HG03469 (cell line): ENCODE measurements at regions not wholly inside any gene's neighbourhood (a gene's known extent, or its start where the extent isn't known, plus 50 kb on each side); places are given as distances from the start of the nearest gene placed in this dataset.

Source experiments
- ATAC-seq: cut with Tn5 transposase; IDR thresholded peaks from one replicate; pipeline ENCODE4 v1.9.1; 2021; ENCODE audit warnings: mild to moderate bottlenecking, moderate library complexity, moderate number of reproducible peaks; ENCODE audit not compliant: unreplicated experiment

DNA sequence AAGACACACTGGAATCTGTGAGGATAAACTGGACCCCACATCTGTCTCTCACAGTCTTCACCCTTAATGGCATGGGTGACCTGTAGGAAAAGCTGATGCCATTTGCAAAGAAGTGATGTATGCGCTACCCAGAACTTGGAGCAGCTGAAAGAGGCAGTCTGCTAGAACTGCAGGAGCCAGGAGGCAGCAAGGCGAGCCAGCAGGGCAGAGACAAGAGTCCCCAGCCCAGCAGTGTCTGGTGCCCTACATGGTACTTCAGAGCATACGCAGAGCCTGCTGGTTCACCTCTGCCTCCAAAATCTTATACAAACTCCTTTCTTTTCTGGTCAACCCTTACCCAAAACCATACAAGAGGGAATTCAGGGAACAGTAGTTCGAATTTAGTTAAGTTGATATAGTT, 683.1 kb upstream of the RAB6C start:
- ATAC-seq = no peak

DNA sequence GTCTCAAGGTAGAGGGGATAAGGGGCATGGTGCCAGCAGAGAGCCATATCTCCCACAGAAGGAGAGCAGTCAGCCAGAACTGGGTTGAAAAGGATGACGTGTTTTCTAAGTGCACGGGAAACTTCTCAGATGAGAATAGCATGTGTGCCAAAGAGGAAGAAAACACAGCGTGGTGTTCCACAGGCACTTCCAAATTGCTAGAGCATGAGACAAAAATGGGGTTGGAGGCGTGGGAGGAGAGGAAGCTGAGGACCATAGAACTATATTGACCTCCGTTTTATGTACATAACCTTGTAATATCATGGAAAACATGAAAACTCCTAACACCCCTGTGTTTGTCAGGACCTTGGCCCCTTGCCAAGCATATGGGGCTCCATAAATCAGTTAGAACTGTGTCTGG, 682.7 kb upstream of the RAB6C start:
- no peak for ATAC-seq

DNA sequence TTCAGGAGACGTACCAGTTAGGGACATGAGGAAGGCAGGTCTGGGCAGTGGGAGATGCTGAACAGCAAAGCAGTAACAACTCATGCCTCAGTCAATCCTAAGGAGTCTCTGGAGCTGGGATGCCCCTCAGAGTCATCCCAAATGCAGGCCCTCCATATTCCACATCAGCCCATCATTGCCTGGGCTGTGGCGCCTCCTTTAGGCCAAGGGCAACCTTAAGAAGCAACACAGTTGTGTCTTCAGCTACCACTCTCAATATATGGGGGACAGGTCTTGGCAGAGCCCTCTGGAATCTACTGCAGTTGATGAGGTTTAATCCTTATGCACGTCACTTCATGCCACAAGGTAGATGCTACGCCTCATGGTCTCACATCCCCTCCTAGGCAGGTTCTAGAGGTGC, 682.0 kb upstream of the RAB6C start:
- no peak for ATAC-seq

DNA sequence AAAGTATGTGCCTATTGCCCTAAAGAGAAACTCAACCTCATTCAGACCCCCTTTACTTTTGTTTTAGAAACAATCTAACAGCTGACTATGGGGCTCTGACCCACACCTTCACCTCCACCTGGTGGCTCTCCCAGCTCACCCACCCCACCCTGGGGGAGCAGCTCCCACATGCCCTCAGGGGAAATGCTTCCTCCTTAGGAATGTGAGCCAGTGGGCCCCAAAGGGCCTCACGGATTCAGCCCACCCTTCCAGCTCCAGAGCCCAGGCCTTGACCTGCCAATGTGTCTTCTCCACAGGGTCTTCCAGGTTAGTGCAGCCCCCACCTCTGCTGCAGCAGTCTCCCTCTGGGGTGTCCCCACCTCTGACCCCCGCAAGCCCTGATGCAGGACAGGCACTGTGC, 680.1 kb upstream of the RAB6C start:
- ATAC-seq = no peak

DNA sequence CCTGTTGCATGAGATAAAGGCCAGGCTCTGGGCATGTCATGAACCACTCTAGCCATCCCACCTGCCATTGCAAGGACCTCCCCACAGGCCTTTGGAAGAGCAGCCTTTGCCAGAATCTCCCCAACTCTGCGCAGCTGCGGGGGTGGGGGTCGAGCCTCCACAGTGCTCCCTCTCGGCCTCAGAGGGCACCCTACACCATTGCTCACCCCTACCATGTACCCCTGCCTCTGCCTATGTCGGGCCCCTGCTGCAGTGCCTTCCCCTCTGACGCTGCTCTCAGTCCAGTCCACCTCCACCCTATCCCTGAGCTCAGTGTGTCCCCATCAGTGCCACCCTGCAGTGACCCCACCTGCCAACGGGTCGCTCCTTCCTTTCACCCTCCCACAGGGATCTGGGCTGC, 679.7 kb upstream of the RAB6C start:
- ATAC-seq = no peak

DNA sequence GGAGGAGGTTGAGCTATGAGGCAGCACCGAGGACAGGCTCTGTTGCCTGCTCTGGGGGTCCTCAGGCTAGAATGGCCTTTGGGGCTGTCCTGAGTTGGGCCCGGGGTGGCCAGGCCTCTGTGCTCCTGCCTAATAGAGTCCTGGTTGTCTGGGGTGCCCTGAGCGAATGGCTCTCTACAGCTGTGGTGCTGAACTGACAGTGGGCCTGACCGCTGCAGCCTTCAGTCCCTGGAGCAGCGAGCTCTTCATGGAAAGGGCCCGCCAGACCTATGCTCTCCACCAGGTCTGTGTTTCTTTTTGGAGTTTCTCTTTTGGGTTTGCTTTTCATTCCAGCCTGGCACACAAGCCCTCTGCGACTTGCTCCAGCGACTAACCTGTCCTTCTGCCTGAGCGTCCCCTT, 679.0 kb upstream of the RAB6C start:
- no peak for ATAC-seq

DNA sequence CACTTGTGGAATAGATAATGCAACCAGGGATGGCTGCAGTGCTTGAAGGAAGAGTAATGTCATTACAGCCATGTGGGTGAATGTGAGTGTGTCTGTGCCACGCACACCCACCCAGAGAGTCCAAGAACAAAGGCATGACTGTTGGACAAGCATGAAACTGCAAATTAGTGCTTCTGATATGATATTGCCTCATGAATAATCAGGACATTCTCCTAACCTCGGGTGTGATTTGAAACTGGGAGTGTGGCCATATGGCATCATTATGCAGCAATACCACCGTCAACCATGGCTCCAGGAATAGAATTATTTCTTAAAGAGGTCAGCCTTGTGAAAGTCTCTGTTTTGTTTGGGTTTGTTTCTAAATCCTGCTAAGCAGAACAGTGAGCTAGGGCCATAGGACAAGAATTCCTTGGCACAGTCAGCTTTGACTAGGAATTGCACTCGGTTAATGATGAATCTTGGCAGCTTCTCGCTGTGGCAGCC, 678.0 kb upstream of the RAB6C start:
- ATAC-seq = no peak

DNA sequence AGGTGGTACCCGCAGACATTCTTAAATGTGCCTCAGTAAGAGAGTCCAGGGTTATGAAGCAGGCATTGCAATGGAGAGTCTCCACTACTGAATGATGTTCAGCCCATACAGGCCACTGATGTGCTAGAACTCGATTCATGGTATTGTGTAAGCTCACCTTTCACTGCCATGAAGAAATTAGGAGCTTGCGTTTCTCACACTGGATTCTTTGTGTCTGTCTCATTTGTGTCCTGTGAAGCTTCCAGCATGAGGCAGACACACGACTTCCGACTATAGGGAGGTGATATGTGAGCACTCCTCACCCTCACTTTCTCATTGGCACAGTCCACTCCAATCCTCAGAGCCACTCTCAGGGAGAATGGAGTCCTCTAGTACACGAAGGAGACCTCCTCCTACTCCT, 677.4 kb upstream of the RAB6C start:
- ATAC-seq = no peak

DNA sequence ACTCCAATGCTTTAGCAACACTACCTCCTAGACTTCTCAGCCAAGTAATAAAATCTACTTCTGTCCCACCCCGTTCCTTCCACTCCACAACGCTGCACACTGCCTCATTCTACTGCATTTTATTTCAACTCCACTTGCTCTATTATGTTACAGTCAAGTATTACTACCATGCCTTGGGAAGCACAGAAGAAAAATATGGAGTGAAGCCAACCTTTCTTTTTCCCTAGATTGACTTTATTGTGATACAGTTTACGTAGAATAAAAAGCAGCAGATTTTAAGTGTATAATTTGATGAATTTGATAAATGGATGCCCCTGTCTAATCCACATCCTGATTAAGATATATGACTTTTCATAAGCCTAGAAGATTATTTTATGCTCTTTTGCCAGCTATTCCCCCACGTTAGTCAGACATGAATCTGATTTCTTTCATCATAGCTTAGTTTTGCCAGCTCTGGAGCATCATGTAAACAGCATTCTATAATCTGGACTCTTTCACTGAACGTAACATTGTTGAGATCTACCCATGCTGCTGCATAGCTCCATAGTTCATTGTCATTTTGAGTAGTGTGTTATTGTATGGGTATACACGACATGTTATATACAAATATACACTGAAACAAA, 676.8 kb upstream of the RAB6C start:
- ATAC-seq = no peak

DNA sequence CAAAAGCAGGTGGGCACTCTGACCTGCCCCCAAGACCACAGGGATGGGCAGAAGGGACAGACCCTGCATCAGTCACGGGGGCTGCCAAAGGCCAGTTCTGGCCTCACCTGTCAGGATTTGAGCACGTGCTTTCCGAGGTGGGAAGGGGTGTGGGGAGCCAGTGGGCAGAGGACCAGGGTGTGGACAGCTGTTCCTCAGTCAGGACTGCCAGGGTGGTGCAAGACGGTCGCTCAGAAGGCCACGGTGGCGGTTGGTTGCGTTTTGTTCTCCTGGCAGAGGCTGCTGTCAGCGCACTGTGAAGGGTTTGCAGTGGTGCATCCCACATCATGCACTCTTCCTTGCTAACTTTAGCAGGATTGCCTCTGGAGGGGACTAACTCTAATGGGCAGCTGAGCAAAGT, 665.3 kb upstream of the RAB6C start:
- no peak for ATAC-seq

DNA sequence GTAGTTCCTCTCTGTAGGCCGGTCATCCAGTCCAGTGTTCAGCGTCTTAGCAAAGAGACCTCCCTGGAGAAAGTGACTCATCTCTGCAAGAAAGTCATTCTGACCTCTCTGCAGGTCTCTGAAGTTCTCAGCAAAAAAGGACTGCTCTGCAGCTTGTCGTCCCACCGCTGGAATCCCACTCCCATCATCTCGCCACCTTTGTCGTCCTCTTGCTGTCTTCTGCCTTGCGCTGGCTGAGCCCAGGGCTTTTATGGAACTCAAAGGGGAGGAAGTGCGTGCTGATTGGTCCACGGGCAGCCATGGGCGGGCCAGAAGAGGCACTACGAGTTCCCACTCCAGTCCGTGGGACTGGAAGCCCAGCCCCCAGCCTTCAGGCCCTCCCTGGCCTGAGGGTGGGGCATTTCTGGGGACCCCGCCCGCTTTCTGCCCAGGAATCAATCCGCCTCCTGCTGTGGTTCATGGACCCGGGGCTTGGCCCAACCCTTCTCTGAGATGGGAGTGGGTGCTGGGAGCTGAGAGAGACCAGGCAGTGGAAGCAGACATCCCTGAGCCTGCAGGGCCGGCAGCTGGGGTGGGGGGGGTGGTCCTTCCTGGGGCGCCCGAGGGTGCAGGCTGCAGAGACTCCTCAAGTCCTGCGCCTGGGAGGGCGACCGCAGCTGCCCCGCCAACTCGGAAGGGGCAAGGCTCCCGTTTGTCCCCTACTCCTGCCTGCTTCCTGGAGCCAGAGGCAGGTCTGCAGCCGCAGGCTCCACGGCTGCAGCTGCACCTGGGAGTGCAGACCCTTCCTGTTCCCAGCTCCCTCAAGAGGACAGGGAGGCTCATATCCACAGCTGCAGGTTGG, 660.7 kb upstream of the RAB6C start:
- ATAC-seq = no peak

DNA sequence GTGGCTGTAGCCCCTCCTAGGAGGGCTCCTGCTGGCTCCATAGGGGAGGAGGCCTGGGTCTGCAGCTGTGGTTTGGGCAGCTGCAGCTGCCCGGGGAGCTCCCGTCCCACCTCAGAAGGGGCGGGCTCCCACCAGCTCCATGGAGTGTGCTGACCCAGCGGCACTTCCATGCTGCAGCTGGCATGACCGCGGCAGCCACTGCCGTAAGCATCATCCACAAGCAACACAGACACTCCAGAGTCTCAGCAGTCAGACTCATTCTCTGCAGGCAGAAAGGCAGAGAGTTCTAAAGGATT, 660.1 kb upstream of the RAB6C start:
- no peak for ATAC-seq

DNA sequence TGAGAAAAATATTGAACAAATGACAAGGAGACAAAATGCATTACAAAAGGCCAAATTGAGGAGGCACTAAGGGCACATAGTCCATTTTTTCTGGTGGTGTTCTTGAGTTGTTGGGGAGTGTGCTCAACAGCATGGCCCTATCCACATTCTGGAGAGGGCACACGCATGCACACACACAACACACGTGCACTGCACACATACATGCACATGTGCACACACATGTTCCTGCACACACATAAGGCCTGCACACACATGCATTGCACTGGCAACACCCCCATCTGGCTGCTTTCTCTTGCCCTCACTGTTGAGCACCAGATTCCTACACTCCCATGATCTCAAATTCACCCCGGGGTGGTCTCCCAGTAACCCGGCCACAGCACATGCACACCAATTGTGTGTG, 659.2 kb upstream of the RAB6C start:
- no peak for ATAC-seq

DNA sequence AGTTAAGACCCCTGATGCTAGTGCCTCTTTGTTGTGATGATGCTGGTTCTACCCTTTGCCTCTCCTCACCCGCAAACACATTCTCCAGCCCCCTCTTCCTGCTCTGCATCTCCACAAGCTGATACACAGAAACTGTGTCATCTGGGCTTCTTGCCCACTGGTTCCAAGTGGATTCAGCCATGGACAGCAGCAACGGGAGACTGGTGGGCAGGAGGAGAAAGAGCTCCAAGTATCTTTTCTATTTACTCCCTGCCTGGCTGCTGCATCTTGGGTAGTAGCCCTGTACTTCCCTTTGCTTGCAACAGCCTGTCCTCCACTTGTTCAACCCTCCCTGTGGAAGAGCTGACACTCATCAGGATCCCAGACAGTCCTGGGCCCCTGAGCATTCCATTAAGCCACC, 655.1 kb upstream of the RAB6C start:
- ATAC-seq = no peak

DNA sequence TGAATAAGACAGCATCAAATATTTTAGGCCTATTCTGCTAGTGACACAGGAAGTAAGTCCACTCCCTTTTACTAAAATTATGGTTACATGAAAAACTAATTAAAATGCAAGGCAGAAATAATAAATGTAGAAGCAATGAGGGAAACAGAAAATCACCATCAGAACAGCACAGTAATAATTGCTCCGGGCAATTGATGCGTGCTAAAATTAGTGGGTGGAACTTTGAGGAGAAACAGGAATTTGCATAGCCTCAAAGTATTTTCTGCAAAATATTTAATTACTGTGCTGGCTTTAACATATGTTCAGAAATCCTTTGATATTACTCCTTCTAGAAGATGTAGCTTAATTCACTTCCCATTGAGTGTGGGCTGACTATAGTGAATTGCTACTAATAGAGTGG, 654.3 kb upstream of the RAB6C start:
- ATAC-seq = no peak

DNA sequence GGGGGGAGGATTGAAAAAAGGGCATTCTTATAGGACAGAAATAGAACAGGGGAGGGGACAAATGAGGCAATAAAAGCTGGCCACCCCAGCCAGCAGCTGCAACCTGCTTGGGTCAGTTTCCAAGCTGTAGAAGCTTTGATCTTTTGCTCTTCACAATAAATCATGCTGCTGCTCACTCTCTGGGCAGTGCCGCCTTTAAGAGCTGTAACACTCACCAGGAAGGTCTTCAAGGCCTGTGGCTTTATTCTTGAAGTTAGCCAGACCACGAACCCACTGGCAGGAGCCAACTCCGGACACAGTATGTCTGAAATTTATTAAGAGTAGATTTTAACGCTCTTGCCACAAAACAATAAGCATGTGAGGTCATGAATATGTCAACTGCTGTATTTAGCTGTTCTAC, 649.9 kb upstream of the RAB6C start:
- ATAC-seq = no peak

DNA sequence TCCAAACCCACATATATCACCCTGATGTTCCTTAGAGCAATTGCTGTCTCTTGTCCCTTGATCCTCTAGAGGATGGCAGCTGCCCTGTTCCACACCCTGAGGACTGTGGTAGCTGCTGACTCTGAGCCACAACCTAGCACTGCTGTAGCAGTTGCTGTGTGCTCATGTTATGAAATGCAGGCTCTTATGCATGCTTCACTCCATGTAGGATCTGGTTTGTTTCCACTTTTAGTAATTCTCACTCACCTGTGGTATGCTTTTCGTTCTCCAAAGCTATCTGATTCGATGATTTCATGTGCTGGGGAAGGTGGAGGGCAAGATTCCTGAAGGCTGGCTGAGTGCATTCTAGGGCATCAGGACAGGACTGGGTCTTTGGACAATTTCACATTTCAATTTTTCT, 649.0 kb upstream of the RAB6C start:
- ATAC-seq = no peak

DNA sequence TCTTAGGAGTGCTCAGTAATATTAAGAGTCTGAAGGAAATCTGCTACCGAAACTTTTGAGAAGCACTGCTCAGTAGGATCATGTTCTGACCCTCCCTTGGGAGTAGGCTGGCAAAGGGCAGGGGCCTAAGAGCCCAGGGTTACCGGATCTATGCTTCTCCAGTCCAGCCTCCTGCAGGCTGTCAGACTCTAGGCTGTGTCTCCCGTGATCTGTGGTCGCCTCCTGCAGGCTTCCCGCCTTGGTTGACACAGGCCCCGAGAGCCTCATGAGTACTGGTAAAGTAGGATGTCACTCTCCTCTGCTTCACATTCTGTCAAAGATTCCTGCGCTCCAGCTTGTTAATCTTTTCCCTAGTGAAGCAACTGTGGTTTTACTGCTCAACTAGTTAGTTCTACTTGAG, 647.8 kb upstream of the RAB6C start:
- no peak for ATAC-seq

DNA sequence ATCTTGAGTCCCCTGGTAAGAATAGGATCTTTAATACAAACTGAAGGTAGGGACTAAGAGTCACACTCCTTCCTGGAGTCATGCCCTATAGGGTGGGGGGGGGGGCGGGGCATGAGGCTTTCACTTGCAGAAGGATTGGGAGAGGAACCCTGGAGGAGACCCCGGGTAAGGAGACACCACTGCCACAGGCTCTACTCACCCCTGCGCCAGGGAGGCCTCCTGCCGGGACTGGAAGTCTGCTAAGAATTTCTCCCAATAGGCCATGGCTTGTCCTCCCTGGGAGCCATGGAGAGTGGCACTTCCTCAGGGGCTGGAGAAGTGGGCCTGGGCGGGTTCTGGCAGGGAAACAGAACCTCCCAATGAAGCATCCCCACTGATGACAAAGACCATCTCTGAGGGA, 645.3 kb upstream of the RAB6C start:
- ATAC-seq = no peak

DNA sequence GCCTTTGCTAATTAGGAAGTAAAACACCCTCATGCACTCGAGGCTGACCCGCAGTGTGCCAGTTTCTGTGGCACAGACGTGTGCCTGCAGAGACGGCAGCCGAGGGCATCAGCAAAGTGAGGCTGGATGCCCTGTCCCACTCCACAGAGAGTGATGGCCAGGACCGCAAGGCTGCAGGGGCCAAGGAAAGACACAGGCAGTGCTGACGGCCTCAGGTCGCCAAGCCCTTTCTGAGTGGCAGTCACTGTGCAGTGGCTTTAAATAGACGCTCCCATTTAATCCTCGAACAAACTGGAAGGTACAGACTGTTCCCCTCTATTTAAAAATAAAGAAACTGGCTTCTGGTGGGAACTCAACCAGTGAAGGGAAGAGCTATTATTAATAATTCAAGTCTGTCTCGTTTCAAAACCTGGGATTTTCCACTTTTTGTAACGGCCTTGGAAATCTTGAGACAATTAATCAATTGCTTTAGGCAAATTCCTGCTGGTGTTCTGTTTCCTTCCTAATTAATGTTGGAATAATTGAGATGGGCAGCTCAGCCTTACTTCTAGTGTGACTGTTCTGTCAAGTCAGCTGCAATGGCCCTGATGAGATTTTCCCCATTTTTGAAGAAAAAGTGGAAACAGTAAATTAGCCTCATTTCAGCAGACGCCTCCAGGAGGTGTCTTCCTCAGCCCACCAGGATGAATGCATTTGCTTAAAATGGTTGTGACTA, 644.6 kb upstream of the RAB6C start:
- ATAC-seq = no peak

DNA sequence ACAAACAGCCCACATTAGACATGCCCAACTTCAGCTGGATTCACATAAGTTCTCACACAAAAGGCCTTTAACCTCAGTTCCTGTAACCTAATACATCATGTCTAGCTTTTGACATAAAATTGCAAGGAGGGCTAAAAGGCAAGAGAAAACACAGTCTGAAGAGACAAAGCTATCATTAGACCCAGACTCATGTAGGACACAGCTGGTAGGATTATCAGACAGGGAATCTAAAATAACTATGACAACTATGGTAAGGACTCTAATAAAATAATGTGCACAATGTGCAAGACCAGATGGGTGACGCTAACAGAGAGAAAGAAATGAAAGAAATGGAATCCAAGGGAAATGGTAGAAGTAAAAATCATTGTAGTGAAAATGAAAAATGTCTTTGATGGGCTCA, 643.2 kb upstream of the RAB6C start:
- no peak for ATAC-seq

DNA sequence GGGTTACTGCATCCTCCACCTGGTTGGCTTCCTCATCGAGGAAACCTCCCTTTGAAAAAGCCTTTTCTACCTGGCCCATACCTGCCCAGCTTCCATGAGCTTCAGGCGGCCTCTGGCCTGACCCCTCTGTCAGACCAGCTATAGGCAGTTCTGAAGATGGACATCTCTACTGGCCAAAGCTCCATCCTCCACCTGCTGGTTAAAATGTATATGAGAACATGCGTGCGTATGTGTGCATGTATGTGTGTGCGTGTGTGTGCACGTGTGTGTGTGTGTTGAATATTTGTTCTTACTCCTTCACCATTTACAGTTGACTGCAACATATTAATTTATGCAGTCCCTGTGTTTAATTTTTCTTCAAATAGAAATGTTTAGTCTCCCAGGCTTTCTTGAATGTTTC, 642.4 kb upstream of the RAB6C start:
- no peak for ATAC-seq
